ENCODE measurements at regions not wholly inside any gene's neighbourhood (a gene's known extent, or its start where the extent isn't known, plus 50 kb on each side); places are given as distances from the start of the nearest gene placed in this dataset.

DNA sequence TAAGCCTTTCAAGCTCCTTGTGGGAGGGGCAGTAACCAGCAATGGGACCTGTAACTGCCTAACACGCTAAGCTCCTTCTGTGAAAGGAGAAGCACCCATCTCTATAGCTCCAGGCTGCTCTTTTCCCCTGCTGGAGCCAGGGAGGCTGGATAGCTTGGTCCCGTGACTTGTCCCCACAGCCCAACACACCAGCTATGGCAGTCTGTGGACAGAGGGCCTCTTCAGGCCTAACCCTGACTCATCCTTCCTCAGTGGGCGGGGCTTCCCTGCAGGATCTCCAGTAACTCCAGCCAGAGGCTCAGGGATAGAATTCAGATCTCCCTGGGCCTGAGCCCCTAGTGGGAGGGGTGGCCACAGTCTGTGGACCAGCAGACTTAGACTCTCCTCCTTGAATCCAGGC is 1290.1 kb downstream of the PCDH7 start:
- TF ChIP-seq, protein P1, sequence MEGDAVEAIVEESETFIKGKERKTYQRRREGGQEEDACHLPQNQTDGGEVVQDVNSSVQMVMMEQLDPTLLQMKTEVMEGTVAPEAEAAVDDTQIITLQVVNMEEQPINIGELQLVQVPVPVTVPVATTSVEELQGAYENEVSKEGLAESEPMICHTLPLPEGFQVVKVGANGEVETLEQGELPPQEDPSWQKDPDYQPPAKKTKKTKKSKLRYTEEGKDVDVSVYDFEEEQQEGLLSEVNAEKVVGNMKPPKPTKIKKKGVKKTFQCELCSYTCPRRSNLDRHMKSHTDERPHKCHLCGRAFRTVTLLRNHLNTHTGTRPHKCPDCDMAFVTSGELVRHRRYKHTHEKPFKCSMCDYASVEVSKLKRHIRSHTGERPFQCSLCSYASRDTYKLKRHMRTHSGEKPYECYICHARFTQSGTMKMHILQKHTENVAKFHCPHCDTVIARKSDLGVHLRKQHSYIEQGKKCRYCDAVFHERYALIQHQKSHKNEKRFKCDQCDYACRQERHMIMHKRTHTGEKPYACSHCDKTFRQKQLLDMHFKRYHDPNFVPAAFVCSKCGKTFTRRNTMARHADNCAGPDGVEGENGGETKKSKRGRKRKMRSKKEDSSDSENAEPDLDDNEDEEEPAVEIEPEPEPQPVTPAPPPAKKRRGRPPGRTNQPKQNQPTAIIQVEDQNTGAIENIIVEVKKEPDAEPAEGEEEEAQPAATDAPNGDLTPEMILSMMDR (conservative IDR thresholded peaks at IDR 0.05; ENCODE audit: low read length): no peak
- TF ChIP-seq EZH2phosphoT487 (IDR thresholded peaks at IDR 0.05; ENCODE audit: borderline replicate concordance, low read depth, low read length): no peak
